HG02870 (cell line): ENCODE measurements at regions not wholly inside any gene's neighbourhood (a gene's known extent, or its start where the extent isn't known, plus 50 kb on each side); places are given as distances from the start of the nearest gene placed in this dataset.
"Not testable (repeated sequence)": the region's sequence is repeated elsewhere in the genome, so short reads cannot be mapped to it uniquely, and the experiment has no call there.

Experiments used
- ATAC-seq: cut with Tn5 transposase; IDR thresholded peaks from one replicate; pipeline ENCODE4 v1.9.1; 2021; ENCODE audit warnings: mild to moderate bottlenecking, moderate library complexity; ENCODE audit not compliant: unreplicated experiment

GRCh38 chr3:15982667-15983196 is 185.0 kb upstream of the ANKRD28 start:
- ATAC-seq, result no peak

DNA sequence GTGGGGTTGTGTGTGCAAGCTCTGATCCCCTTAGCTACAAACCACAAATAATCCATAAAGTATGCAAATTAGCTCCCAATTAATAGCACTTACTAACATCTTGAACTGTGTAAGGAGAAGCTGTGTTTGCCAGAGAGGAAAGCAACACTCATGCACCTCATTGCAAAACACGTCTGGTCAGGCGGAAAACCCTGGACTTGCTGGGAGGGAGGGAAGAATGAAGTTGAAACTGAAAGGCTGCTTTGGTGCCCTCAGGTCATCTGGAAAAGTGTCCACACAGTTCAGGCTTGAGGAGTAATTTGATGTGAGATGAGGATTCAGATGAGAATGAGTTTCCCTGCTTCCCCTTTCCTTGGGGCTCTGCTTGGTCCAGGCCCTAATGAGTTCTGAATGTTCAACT is 185.5 kb upstream of the ANKRD28 start:
- ATAC-seq, result no peak

DNA sequence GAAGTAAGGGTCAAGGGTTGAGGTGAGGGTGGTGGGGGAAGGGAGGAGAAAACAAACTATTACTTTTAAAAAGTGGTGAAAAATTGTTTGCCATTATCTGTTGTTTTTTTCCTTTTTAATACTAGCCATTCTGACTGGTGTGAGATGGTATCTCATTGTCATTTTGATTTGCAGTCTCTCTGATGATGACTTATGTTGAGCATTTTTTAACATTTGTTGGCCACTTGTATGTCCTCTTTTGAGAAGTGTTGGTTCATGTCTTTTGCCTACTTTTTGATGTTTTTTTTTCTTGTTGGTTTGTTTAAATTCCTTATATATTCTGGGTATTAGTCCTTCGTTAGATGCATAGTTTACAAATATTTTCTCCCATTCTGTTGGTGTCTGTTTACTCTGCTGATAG is 185.9 kb upstream of the ANKRD28 start:
- no peak for ATAC-seq

GRCh38 chr3:15989419-15989818 is 185.1 kb upstream of the GALNT15 start:
- no peak for ATAC-seq

GRCh38 chr3:15993660-15994059 is 180.8 kb upstream of the GALNT15 start:
- ATAC-seq, result not testable (repeated sequence)

- ATAC-seq, result not testable (repeated sequence)
Measured at GRCh38 chr3:15996496-15996895, 178.0 kb upstream of the GALNT15 start.

GRCh38 chr3:15997274-15997943 is 177.1 kb upstream of the GALNT15 start:
- ATAC-seq, result peak; percentile 87

DNA sequence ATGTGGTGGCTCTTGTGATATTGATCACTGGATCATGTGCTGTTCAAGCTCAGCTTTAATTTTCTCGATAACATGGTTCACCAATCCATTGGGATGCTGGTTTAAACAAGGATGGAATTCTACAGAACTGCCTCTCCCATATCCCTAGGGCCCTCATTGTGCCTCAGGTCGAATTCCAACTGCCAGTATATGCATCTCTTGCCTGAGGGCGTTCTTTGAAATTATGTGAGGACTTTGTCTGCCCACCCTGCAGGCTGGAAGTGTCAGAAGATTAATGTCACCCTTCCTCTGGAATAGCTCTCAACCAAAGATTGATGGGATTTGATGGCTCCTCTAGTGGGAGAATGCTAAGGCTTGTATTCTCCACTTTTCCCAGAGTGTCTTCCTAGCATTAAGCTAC is 175.6 kb upstream of the GALNT15 start:
- ATAC-seq, result no peak

GRCh38 chr3:16004812-16005211 is 169.7 kb upstream of the GALNT15 start:
- ATAC-seq, result no peak

GRCh38 chr3:16011376-16011775 is 163.1 kb upstream of the GALNT15 start:
- no peak for ATAC-seq

DNA sequence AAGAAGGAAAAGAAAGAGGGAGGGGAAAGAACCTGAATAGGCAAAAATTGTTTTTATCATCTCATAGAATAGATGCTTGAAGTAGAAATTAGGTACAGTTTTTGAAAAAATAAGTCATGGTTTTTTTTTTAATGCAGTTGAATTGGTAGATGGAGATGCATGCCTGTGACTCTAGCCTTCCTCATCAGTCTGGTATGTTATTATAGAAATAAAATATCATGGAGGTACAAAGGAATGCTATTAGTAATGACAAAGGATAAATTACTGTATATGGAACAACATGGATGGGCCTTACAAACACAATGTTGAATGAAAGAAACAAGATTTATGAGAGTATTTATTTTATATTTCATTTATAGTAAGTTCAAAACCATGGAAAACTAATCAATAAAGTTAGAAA is 162.4 kb upstream of the GALNT15 start:
- ATAC-seq, result no peak

- no peak for ATAC-seq
Measured at GRCh38 chr3:16013568-16013967, 160.9 kb upstream of the GALNT15 start.

DNA sequence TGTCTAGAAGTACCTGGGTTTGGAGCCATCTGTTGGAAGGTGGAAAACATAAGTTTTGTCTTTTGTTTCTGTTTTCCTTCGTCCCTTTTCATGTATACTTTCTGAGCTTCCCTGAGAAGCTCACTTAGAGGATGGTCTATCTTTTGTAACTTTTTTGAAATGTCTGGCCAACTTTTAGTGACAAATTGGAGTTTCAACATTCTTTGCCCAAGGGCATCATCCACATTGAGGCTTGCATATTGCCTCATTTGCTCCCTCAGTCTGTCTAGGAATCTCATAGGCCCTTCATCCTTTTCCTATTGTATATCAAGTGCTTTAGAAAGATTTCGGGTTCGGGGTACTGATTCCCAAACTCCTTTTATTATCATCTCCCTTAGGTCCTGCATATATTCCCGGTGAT is 152.7 kb upstream of the GALNT15 start:
- ATAC-seq, result not testable (repeated sequence)

DNA sequence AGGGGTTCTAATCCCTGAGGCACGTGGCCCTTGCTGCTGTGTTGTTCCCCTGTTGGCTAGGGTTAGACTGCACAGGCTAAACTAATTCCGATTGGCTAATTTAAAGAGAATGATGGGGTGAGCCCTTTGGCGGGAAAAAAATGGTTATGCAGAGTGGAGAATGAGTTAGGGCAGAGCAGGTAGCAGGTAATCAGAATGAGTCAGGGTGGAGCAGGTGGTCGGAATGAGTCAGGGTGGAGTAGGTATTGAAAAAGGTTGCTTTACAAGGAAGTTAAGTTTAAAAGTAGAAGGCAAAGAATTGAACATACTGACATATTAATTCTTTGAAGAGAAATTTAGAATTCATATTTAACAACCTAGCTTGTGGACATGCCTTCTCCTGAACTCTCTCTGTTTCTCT is 150.6 kb upstream of the GALNT15 start:
- not testable (repeated sequence) for ATAC-seq

DNA sequence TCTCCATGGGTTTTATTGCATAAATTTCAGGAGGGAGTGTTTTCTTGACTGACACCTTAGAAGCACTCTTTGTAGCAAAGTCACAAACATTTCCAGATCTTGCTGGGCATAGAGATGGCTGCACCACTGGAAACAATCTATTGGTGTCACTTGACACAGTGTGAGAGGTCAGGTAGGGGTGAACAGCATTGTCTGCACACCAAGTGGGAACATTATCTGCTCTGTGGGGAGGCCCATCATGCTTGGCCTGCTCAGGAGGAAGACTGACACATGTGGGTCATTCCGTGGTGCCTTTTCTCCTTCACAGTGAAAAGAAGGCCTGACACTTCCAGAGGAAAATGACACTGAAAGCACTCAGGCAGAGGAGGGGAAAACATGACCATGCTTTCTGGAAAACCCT is 149.9 kb upstream of the GALNT15 start:
- ATAC-seq, result no peak

DNA sequence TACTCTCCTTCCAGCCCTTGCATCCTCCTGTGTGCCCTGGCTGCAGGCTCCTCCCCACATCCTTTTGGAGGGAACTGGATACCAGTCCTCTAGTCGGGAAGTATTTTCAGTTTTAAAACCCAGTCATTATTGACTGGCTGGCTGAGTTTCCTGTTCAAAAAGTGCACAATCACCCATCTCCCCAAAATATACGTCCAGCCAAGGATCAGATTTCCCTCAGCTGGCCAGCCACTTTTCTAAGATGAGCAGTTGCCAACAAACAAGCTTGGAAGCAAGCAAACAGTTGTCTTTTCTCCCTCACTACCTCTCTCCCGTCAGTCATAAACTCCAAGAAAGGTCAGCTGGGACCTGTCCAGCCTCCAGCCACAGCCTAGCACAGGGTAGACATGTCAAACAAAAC is 147.7 kb upstream of the GALNT15 start:
- ATAC-seq, result no peak

- no peak for ATAC-seq
Measured at GRCh38 chr3:16028604-16029003, 145.9 kb upstream of the GALNT15 start.

GRCh38 chr3:16030342-16030741 is 144.1 kb upstream of the GALNT15 start:
- no peak for ATAC-seq

DNA sequence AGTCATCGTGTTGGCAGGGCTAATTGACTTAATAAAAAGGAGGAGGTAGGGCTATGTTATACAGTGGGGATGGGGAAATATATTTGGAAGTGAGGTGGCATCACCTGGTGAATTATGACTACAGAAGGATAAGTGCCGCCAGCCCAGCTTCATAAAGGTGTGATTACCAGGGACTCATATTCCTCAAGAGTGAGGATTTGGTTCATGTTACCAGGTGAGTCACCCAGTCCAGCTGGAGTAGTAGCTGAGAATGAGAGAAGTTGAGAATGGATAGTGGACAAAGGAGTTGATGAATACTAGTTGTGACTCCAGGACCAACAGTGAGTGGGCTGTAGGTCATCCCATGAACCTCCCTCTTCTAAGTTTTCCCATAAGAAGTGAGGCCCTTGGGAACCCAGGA is 143.0 kb upstream of the GALNT15 start:
- ATAC-seq, result no peak

GRCh38 chr3:16033889-16034687 is 140.4 kb upstream of the GALNT15 start:
- no peak for ATAC-seq

DNA sequence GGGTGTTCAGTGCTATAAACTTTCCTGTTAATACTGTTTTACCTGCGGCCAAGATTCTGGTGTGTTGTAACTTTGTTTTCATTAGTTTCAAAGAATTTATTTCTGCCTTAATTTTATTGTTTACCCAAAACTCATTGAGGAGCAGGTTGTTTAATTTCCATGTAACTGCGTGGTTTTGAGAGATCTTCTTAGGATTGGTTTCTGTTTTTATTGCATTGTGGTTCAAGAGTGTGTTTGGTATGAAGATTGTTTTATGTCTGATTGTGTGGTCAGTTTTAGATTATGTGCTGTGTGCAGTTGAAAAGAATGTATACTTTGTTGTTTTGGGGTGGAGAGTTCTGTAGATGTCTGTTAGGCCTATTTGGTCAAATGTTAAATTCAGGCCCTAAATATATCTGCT is 133.5 kb upstream of the GALNT15 start:
- no peak for ATAC-seq
